A549 (cell line): ENCODE measurements at regions not wholly inside any gene's neighbourhood (a gene's known extent, or its start where the extent isn't known, plus 50 kb on each side); places are given as distances from the start of the nearest gene placed in this dataset.

Source experiments
- ATAC-seq, 2 experiments: fragments of 200-7000 bp in 1 of 2; fragments of >200 bp in 1 of 2; cut with Nextera tagmentation in 1 of 2; cut with Tn5 transposase in 1 of 2; 3 replicates each; pipeline versions ENCODE4 v1.8.0 to v1.9.1; 2018 to 2020; ENCODE audit warnings: mild to moderate bottlenecking in 1 of 2, moderate library complexity in 1 of 2
- CTCF ChIA-PET: fragments of 300-600 bp; sonication (Branson Sonifier 250); formaldehyde crosslinking; extraction: SDS; loops from one replicate; lab custom pipeline; 2021; ENCODE audit warnings: antibody characterized with exemption, inconsistent platforms; lab: Yijun Ruan, JAX
- POLR2A ChIA-PET: fragments of 350-600 bp; formaldehyde crosslinking; extraction: SDS; loops from one replicate; lab custom pipeline; 2021; ENCODE audit warnings: antibody characterized with exemption, inconsistent platforms; lab: Yijun Ruan, JAX
- DNase-seq, 2 experiments: peaks; one replicate each; pipeline versions ENCODE4 v3.0.0 to v3.0.0-alpha.2; 2011 to 2016; ENCODE audit warnings: low read depth in 1 of 2, low spot score in 1 of 2
- FAIRE-seq: peaks from 2 replicates; lab custom pipeline; 2011; peaks lifted over from hg19 to GRCh38; lab: Jason Lieb, UNC
- H3K27ac ChIP-seq, 2 experiments: fragments of >200 bp; sonication (Bioruptor Twin); formaldehyde crosslinking; 3 replicates each; pipeline ENCODE4 v1.5.1; 2016 to 2017
- H3K4me1 ChIP-seq: fragments of >200 bp; sonication (Bioruptor Twin); formaldehyde crosslinking; 3 replicates; pipeline ENCODE4 v1.6.1; 2016
- H3K4me2 ChIP-seq: fragments of >200 bp; sonication (Bioruptor Twin); formaldehyde crosslinking; 3 replicates; pipeline ENCODE4 v1.6.1; 2016
- H3K4me3 ChIP-seq: fragments of >200 bp; sonication (Bioruptor Twin); formaldehyde crosslinking; 3 replicates; pipeline ENCODE4 v1.5.1; 2016
- H3K9me3 ChIP-seq: fragments of >200 bp; sonication (Bioruptor Twin); formaldehyde crosslinking; 3 replicates; pipeline ENCODE4 v1.6.1; 2016
- ATOH8 ChIP-seq: fragments of 250-450 bp; sonication (Bioruptor Pico); IDR thresholded peaks from 2 replicates; pipeline ENCODE4 v1.5.0; 2020; ENCODE audit warnings: low read depth, mild to moderate bottlenecking, moderate library complexity
- BHLHE40 ChIP-seq: IDR thresholded peaks from 2 replicates; pipeline ENCODE4 v1.6.1; 2012; ENCODE audit warnings: low read depth, low read length, inconsistent platforms
- CHD2 ChIP-seq: fragments of 150-350 bp; IDR thresholded peaks from 2 replicates; pipeline ENCODE4 v1.6.1; 2014; ENCODE audit warnings: low read length; ENCODE audit not compliant: partially characterized antibody
- EHF ChIP-seq: fragments of 250-450 bp; sonication (Bioruptor Pico); IDR thresholded peaks from 2 replicates; pipeline ENCODE4 v1.5.0; 2020; ENCODE audit warnings: mild to moderate bottlenecking
- EP300 ChIP-seq, 2 experiments: fragments of >200 bp; sonication (Bioruptor Twin); formaldehyde crosslinking; IDR thresholded peaks; 2 replicates in 1 of 2; 3 replicates in 1 of 2; pipeline ENCODE4 v1.6.1; 2016 to 2017
- FOSL2 ChIP-seq, 2 experiments: fragments of 450-650 bp in 1 of 2; fragments of >200 bp in 1 of 2; sonication (Bioruptor Twin) in 1 of 2; formaldehyde crosslinking; IDR thresholded peaks; 2 replicates each; pipeline versions ENCODE4 v1.5.0 to v1.6.1; 2016 to 2020; ENCODE audit warnings: mild to moderate bottlenecking in 1 of 2, moderate library complexity in 1 of 2
- HMGXB4 ChIP-seq: fragments of 250-450 bp; sonication (Bioruptor Pico); IDR thresholded peaks from 2 replicates; pipeline ENCODE4 v1.5.0; 2021; ENCODE audit warnings: mild to moderate bottlenecking, moderate library complexity, borderline replicate concordance
- HOXA7 ChIP-seq: fragments of 250-450 bp; sonication (Bioruptor Pico); IDR thresholded peaks from 2 replicates; pipeline ENCODE4 v1.5.0; 2020; ENCODE audit warnings: mild to moderate bottlenecking, moderate library complexity
- HOXB13 ChIP-seq: fragments of 250-450 bp; sonication (Bioruptor Pico); IDR thresholded peaks from 2 replicates; pipeline ENCODE4 v1.5.0; 2020; ENCODE audit warnings: low read depth, mild to moderate bottlenecking, moderate library complexity
- KDM1A ChIP-seq: fragments of 200-600 bp; sonication (generic); IDR thresholded peaks from 2 replicates; pipeline ENCODE4 v1.6.1; 2016; ENCODE audit warnings: low read depth, mild to moderate bottlenecking
- MAZ ChIP-seq: fragments of 150-350 bp; IDR thresholded peaks from 2 replicates; pipeline ENCODE4 v1.6.1; 2014; ENCODE audit warnings: antibody characterized with exemption, low read depth, low read length, borderline replicate concordance
- PBX3 ChIP-seq: IDR thresholded peaks from 2 replicates; pipeline ENCODE4 v1.6.1; 2012
- RFX5 ChIP-seq: fragments of 450-650 bp; IDR thresholded peaks from 2 replicates; pipeline ENCODE4 v1.7.1; 2014; ENCODE audit warnings: antibody characterized with exemption, mild to moderate bottlenecking, moderate library complexity
- TFCP2L1 ChIP-seq: fragments of 250-450 bp; sonication (Bioruptor Pico); IDR thresholded peaks from 2 replicates; pipeline ENCODE4 v1.5.0; 2021; ENCODE audit warnings: mild to moderate bottlenecking
- WGBS: methylation state at CpG from one replicate; pipeline ENCODE4 v1.1.6; 2017; ENCODE audit errors: missing lambda C conversion rate; 5-methylcytosine and 5-hydroxymethylcytosine counted together
- TF ChIP-seq, protein P1 (sequence below): IDR thresholded peaks from 2 replicates; pipeline ENCODE4 v1.6.1; 2012; ENCODE audit warnings: low read depth, borderline replicate concordance
- TF ChIP-seq, protein P2 (sequence below): fragments of >200 bp; sonication (Bioruptor Twin); formaldehyde crosslinking; IDR thresholded peaks from 2 replicates; pipeline ENCODE4 v1.6.1; 2016
- TF ChIP-seq, protein P3 (sequence below): fragments of 450-650 bp; IDR thresholded peaks from 2 replicates; pipeline ENCODE4 v1.6.1; 2014; ENCODE audit warnings: antibody characterized with exemption
- TF ChIP-seq, protein P4 (sequence below): fragments of 200-600 bp; sonication (generic); IDR thresholded peaks from 2 replicates; pipeline ENCODE4 v1.6.1; 2016; ENCODE audit warnings: antibody characterized with exemption, mild to moderate bottlenecking, moderate library complexity

- WGBS = 24% methylated on average over 10 of the region's 10 CpGs
- POLR2A ChIA-PET = no interaction called here
- Histone ChIP-seq H3K4me2 (no peak overlapping the region), H3K4me3 (no peak overlapping the region), H3K9me3 (no peaks in the 10 kb centered on the region), H3K27ac (no peak overlapping the region), H3K4me1 (no peaks in the 10 kb centered on the region)
- TF ChIP-seq ATOH8 (CRISPR knock-in tag) (no peak), EHF (CRISPR knock-in tag) (no peak), HOXA7 (CRISPR knock-in tag) (no peak), CHD2 (no peak), HOXB13 (CRISPR knock-in tag) (no peak), TFCP2L1 (CRISPR knock-in tag) (no peak), HMGXB4 (no peak), KDM1A (no peak), EP300 (IDR thresholded peaks at IDR 0.05) (no peak), FOSL2 (IDR thresholded peaks at IDR 0.05) (no peak), FOSL2 (CRISPR knock-in tag; IDR thresholded peaks at IDR 0.05) (no peak), BHLHE40 (no peak), RFX5 (no peak), PBX3 (no peak), MAZ (no peak)
- TF ChIP-seq, protein P1, sequence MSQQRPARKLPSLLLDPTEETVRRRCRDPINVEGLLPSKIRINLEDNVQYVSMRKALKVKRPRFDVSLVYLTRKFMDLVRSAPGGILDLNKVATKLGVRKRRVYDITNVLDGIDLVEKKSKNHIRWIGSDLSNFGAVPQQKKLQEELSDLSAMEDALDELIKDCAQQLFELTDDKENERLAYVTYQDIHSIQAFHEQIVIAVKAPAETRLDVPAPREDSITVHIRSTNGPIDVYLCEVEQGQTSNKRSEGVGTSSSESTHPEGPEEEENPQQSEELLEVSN = no peak
- TF ChIP-seq, protein P2, sequence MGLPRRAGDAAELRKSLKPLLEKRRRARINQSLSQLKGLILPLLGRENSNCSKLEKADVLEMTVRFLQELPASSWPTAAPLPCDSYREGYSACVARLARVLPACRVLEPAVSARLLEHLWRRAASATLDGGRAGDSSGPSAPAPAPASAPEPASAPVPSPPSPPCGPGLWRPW = no peak
- TF ChIP-seq, protein P3, sequence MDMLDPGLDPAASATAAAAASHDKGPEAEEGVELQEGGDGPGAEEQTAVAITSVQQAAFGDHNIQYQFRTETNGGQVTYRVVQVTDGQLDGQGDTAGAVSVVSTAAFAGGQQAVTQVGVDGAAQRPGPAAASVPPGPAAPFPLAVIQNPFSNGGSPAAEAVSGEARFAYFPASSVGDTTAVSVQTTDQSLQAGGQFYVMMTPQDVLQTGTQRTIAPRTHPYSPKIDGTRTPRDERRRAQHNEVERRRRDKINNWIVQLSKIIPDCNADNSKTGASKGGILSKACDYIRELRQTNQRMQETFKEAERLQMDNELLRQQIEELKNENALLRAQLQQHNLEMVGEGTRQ = no peak
- TF ChIP-seq, protein P4, sequence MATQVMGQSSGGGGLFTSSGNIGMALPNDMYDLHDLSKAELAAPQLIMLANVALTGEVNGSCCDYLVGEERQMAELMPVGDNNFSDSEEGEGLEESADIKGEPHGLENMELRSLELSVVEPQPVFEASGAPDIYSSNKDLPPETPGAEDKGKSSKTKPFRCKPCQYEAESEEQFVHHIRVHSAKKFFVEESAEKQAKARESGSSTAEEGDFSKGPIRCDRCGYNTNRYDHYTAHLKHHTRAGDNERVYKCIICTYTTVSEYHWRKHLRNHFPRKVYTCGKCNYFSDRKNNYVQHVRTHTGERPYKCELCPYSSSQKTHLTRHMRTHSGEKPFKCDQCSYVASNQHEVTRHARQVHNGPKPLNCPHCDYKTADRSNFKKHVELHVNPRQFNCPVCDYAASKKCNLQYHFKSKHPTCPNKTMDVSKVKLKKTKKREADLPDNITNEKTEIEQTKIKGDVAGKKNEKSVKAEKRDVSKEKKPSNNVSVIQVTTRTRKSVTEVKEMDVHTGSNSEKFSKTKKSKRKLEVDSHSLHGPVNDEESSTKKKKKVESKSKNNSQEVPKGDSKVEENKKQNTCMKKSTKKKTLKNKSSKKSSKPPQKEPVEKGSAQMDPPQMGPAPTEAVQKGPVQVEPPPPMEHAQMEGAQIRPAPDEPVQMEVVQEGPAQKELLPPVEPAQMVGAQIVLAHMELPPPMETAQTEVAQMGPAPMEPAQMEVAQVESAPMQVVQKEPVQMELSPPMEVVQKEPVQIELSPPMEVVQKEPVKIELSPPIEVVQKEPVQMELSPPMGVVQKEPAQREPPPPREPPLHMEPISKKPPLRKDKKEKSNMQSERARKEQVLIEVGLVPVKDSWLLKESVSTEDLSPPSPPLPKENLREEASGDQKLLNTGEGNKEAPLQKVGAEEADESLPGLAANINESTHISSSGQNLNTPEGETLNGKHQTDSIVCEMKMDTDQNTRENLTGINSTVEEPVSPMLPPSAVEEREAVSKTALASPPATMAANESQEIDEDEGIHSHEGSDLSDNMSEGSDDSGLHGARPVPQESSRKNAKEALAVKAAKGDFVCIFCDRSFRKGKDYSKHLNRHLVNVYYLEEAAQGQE = no peak
- FAIRE-seq (no peak), ATAC-seq (no peak), DNase-seq (no peak)
- CTCF ChIA-PET = interaction anchor here (1.1 to 1.3 kb wide), 2 partner anchors 9 to 28 kb away, joined by 3 to 4 read pairs; no protein-coding TSS in a partner anchor
Observed at GRCh38 chr22:49543876-49544275, 283.8 kb downstream of the BRD1 start.
